Activated CD4-positive, alpha-beta memory T cell treated with anti-CD3 and anti-CD28 coated beads, Interleukin-2, amount 10 ng/mL, durations not matched to agents 7 days and 5 days (primary cell): ENCODE measurements at regions not wholly inside any gene's neighbourhood (a gene's known extent, or its start where the extent isn't known, plus 50 kb on each side); places are given as distances from the start of the nearest gene placed in this dataset.

Source experiments
- CTCF ChIA-PET: fragments of 350-600 bp; sonication (Branson Sonifier 250); formaldehyde crosslinking; loops from one replicate; lab custom pipeline; 2021; ENCODE audit warnings: antibody characterized with exemption, inconsistent platforms; lab: Charles Lee
- POLR2A ChIA-PET: fragments of 350-600 bp; sonication (Branson Sonifier 250); formaldehyde crosslinking; loops from one replicate; lab custom pipeline; 2021; ENCODE audit warnings: antibody characterized with exemption; lab: Charles Lee
- DNase-seq: peaks from one replicate; pipeline ENCODE4 v3.0.0-alpha.2; 2020
- H3K27ac Mint-ChIP-seq: one replicate; pipeline ENCODE4 v1.8.0; 2021; ENCODE audit warnings: mild to moderate bottlenecking, mixed read lengths
- H3K27me3 Mint-ChIP-seq: one replicate; pipeline ENCODE4 v1.8.0; 2021; ENCODE audit warnings: mixed read lengths
- H3K36me3 Mint-ChIP-seq: one replicate; pipeline ENCODE4 v1.8.0; 2021; ENCODE audit warnings: low read depth, mixed read lengths
- H3K4me1 Mint-ChIP-seq: one replicate; pipeline ENCODE4 v1.8.0; 2021; ENCODE audit warnings: mixed read lengths
- H3K4me3 Mint-ChIP-seq: one replicate; pipeline ENCODE4 v1.8.0; 2021; ENCODE audit warnings: mild to moderate bottlenecking, mixed read lengths
- H3K9me3 Mint-ChIP-seq: one replicate; pipeline ENCODE4 v1.8.0; 2021; ENCODE audit warnings: mixed read lengths

- DNase-seq: no peak
- no peaks in the 10 kb centered on the region for H3K27me3 Mint-ChIP-seq
- no peak overlapping the region for H3K4me3 Mint-ChIP-seq
- POLR2A ChIA-PET: no interaction called here
- H3K36me3 Mint-ChIP-seq: no peaks in the 10 kb centered on the region
- no peak overlapping the region for H3K27ac Mint-ChIP-seq
- H3K4me1 Mint-ChIP-seq: no peaks in the 10 kb centered on the region
- CTCF ChIA-PET: no interaction called here
- H3K9me3 Mint-ChIP-seq: no peaks in the 10 kb centered on the region
Observed at GRCh38 chr21:15243406-15243805, 178.6 kb upstream of the NRIP1 start.

GRCh38 chr21:15247613-15248012 lies 182.8 kb upstream of the NRIP1 start:
- no peak for DNase-seq
- POLR2A ChIA-PET: no interaction called here
- Mint-ChIP-seq H3K27ac (no peak overlapping the region), H3K9me3 (no peaks in the 10 kb centered on the region), H3K36me3 (no peaks in the 10 kb centered on the region), H3K4me3 (no peak overlapping the region), H3K4me1 (no peaks in the 10 kb centered on the region), H3K27me3 (peaks cover 2% of the 10 kb centered on the region)
- CTCF ChIA-PET: no interaction called here

GRCh38 chr21:15249285-15249993 lies 184.6 kb upstream of the NRIP1 start:
- POLR2A ChIA-PET: no interaction called here
- CTCF ChIA-PET: no interaction called here
- no peaks in the 10 kb centered on the region for H3K4me1 Mint-ChIP-seq
- no peak for DNase-seq
- no peaks in the 10 kb centered on the region for H3K36me3 Mint-ChIP-seq
- no peaks in the 10 kb centered on the region for H3K9me3 Mint-ChIP-seq
- no peak overlapping the region for H3K4me3 Mint-ChIP-seq
- H3K27me3 Mint-ChIP-seq: peaks cover 2% of the 10 kb centered on the region
- no peak overlapping the region for H3K27ac Mint-ChIP-seq

- Mint-ChIP-seq H3K27me3 (peaks cover 2% of the 10 kb centered on the region), H3K27ac (no peak overlapping the region), H3K4me3 (no peak overlapping the region), H3K9me3 (no peaks in the 10 kb centered on the region), H3K36me3 (no peaks in the 10 kb centered on the region), H3K4me1 (no peaks in the 10 kb centered on the region)
- DNase-seq: no peak
- ChIA-PET POLR2A (no interaction called here), CTCF (no interaction called here)
Observed at GRCh38 chr21:15250384-15250783, 185.6 kb upstream of the NRIP1 start.

- CTCF ChIA-PET: no interaction called here
- POLR2A ChIA-PET: no interaction called here
- peaks cover 2% of the 10 kb centered on the region for H3K27me3 Mint-ChIP-seq
- DNase-seq: no peak
- no peak overlapping the region for H3K27ac Mint-ChIP-seq
- H3K36me3 Mint-ChIP-seq: no peaks in the 10 kb centered on the region
- no peak overlapping the region for H3K4me3 Mint-ChIP-seq
- H3K9me3 Mint-ChIP-seq: no peaks in the 10 kb centered on the region
- no peaks in the 10 kb centered on the region for H3K4me1 Mint-ChIP-seq
Observed at GRCh38 chr21:15252431-15252830, 187.6 kb upstream of the NRIP1 start.

- Mint-ChIP-seq H3K4me1 (no peaks in the 10 kb centered on the region), H3K36me3 (no peaks in the 10 kb centered on the region), H3K4me3 (no peak overlapping the region), H3K27me3 (no peaks in the 10 kb centered on the region), H3K27ac (no peak overlapping the region), H3K9me3 (no peaks in the 10 kb centered on the region)
- no peak for DNase-seq
- CTCF ChIA-PET: no interaction called here
- POLR2A ChIA-PET: no interaction called here
Observed at GRCh38 chr21:15254111-15254510, 189.3 kb upstream of the NRIP1 start.

GRCh38 chr21:15255261-15255660 lies 190.5 kb upstream of the NRIP1 start:
- Mint-ChIP-seq H3K27ac (no peak overlapping the region), H3K4me3 (no peak overlapping the region), H3K27me3 (no peaks in the 10 kb centered on the region), H3K4me1 (no peaks in the 10 kb centered on the region), H3K36me3 (no peaks in the 10 kb centered on the region), H3K9me3 (no peaks in the 10 kb centered on the region)
- DNase-seq: no peak
- POLR2A ChIA-PET: no interaction called here
- CTCF ChIA-PET: no interaction called here

DNA sequence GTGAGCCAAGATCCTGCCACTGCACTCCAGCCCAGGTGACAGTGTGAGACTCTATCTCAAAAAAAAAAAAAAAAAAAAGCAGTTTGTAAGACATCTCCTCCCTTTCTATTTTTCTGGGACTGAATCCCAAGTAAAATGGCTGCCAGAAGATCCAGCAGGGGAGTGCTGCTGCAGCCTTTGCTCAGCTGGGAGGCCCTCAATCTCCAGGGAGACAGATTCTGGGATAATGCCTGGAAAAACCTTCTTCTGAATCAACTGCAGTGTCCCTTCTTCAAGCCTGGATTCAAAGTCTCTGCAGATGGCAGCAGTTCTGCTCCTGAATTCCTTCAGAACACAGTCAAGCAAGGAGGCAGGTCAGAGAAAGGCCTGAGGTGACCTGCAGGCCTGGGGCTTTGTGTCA lies 191.0 kb upstream of the NRIP1 start:
- ChIA-PET POLR2A (no interaction called here), CTCF (no interaction called here)
- DNase-seq: no peak
- H3K27me3 Mint-ChIP-seq: no peaks in the 10 kb centered on the region
- H3K9me3 Mint-ChIP-seq: no peaks in the 10 kb centered on the region
- H3K36me3 Mint-ChIP-seq: no peaks in the 10 kb centered on the region
- H3K4me1 Mint-ChIP-seq: no peaks in the 10 kb centered on the region
- H3K27ac Mint-ChIP-seq: no peak overlapping the region
- H3K4me3 Mint-ChIP-seq: no peak overlapping the region

GRCh38 chr21:15256996-15257395 lies 192.2 kb upstream of the NRIP1 start:
- H3K9me3 Mint-ChIP-seq: no peaks in the 10 kb centered on the region
- no peaks in the 10 kb centered on the region for H3K27me3 Mint-ChIP-seq
- no peak for DNase-seq
- H3K27ac Mint-ChIP-seq: no peak overlapping the region
- no peak overlapping the region for H3K4me3 Mint-ChIP-seq
- H3K36me3 Mint-ChIP-seq: no peaks in the 10 kb centered on the region
- ChIA-PET POLR2A (no interaction called here), CTCF (no interaction called here)
- no peaks in the 10 kb centered on the region for H3K4me1 Mint-ChIP-seq

DNA sequence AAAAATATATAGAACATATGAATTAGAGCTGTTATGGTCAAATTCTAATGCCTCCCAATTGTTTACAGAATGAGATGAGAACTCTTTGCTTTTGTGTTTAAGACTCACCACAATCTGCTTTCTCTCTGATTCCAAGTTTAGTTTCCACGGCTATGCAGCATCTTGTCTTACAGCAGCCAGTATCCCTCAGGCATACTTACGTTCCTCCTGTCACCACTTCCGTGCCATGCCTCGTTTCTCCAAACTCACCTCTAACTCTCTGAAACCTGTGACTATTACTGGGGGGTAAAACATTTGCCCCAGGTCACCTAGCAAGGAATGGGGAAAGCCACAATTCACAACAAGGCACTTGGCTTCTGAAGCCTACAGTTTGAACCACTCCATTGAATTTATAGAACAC lies 192.8 kb upstream of the NRIP1 start:
- H3K4me1 Mint-ChIP-seq: no peaks in the 10 kb centered on the region
- ChIA-PET POLR2A (no interaction called here), CTCF (no interaction called here)
- no peaks in the 10 kb centered on the region for H3K9me3 Mint-ChIP-seq
- no peaks in the 10 kb centered on the region for H3K36me3 Mint-ChIP-seq
- DNase-seq: no peak
- H3K27me3 Mint-ChIP-seq: no peaks in the 10 kb centered on the region
- no peak overlapping the region for H3K4me3 Mint-ChIP-seq
- H3K27ac Mint-ChIP-seq: no peak overlapping the region

- ChIA-PET CTCF (no interaction called here), POLR2A (no interaction called here)
- H3K27ac Mint-ChIP-seq: no peak overlapping the region
- no peaks in the 10 kb centered on the region for H3K27me3 Mint-ChIP-seq
- no peak overlapping the region for H3K4me3 Mint-ChIP-seq
- H3K4me1 Mint-ChIP-seq: no peaks in the 10 kb centered on the region
- H3K36me3 Mint-ChIP-seq: no peaks in the 10 kb centered on the region
- DNase-seq: no peak
- peaks cover 3% of the 10 kb centered on the region for H3K9me3 Mint-ChIP-seq
Observed at GRCh38 chr21:15259824-15260223, 195.0 kb upstream of the NRIP1 start.

DNA sequence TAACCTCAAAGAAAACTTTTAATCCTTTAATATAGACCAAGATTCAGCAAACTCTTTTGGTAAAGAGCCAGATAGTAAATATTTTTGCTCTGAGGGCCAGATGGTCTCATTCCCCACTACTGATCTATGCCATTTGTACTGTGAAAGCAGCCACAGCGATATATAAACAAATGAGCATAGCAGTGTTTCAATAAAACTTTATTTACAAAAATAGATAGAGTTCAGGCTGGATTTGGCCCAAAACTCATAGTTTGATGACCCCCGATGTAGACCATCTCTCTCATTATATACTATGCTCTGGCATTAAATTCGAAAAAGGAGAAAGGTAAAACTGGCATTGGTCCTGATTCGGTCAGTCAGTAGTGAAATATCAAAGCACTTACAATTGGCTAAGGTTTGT lies 195.8 kb upstream of the NRIP1 start:
- Mint-ChIP-seq H3K36me3 (no peaks in the 10 kb centered on the region), H3K4me1 (no peaks in the 10 kb centered on the region), H3K27me3 (no peaks in the 10 kb centered on the region), H3K9me3 (peaks cover 3% of the 10 kb centered on the region), H3K4me3 (no peak overlapping the region), H3K27ac (no peak overlapping the region)
- ChIA-PET POLR2A (no interaction called here), CTCF (no interaction called here)
- no peak for DNase-seq

- no peaks in the 10 kb centered on the region for H3K36me3 Mint-ChIP-seq
- peaks cover 3% of the 10 kb centered on the region for H3K9me3 Mint-ChIP-seq
Observed at GRCh38 chr21:15264084-15264665, 199.4 kb upstream of the NRIP1 start.

GRCh38 chr21:15272171-15272570 lies 207.4 kb upstream of the NRIP1 start:
- Mint-ChIP-seq H3K4me1 (no peaks in the 10 kb centered on the region), H3K9me3 (no peaks in the 10 kb centered on the region), H3K27me3 (no peaks in the 10 kb centered on the region), H3K27ac (no peak overlapping the region), H3K36me3 (no peaks in the 10 kb centered on the region), H3K4me3 (no peak overlapping the region)
- CTCF ChIA-PET: no interaction called here
- no peak for DNase-seq
- POLR2A ChIA-PET: no interaction called here

More at GRCh38 chr21:15264084-15264665, 199.4 kb upstream of the NRIP1 start:
- DNase-seq: no peak
- Mint-ChIP-seq H3K27me3 (no peaks in the 10 kb centered on the region), H3K4me3 (no peak overlapping the region), H3K4me1 (no peaks in the 10 kb centered on the region), H3K27ac (no peak overlapping the region)
- POLR2A ChIA-PET: no interaction called here
- CTCF ChIA-PET: no interaction called here
